Osteocyte (in vitro differentiated cells): ENCODE measurements at regions not wholly inside any gene's neighbourhood (a gene's known extent, or its start where the extent isn't known, plus 50 kb on each side); places are given as distances from the start of the nearest gene placed in this dataset.
A peak's percentile ranks its signal among the peaks of the same experiment; 100 is the strongest.

Experiments used
- DNase-seq: peaks from one replicate; pipeline ENCODE4 v3.0.0; 2021; ENCODE audit warnings: mixed read lengths; ENCODE audit not compliant: unreplicated experiment; ENCODE audit errors: extremely low spot score
- H3K27ac Mint-ChIP-seq: one replicate; pipeline ENCODE4 v1.8.0; 2021; ENCODE audit warnings: mild to moderate bottlenecking, mixed read lengths; ENCODE audit not compliant: unreplicated experiment
- H3K27me3 Mint-ChIP-seq: one replicate; pipeline ENCODE4 v1.8.0; 2021; ENCODE audit warnings: mixed read lengths; ENCODE audit not compliant: unreplicated experiment
- H3K36me3 Mint-ChIP-seq: one replicate; pipeline ENCODE4 v1.8.0; 2021; ENCODE audit warnings: mixed read lengths; ENCODE audit not compliant: unreplicated experiment
- H3K4me1 Mint-ChIP-seq: one replicate; pipeline ENCODE4 v1.8.0; 2021; ENCODE audit warnings: mixed read lengths; ENCODE audit not compliant: unreplicated experiment
- H3K4me3 Mint-ChIP-seq: one replicate; pipeline ENCODE4 v1.8.0; 2021; ENCODE audit warnings: mild to moderate bottlenecking, moderate library complexity, mixed read lengths; ENCODE audit not compliant: unreplicated experiment
- H3K9me3 Mint-ChIP-seq: one replicate; pipeline ENCODE4 v1.8.0; 2021; ENCODE audit warnings: mixed read lengths; ENCODE audit not compliant: unreplicated experiment
- TF ChIP-seq, protein P1 (sequence below): fragments of 200-600 bp; sonication (generic); IDR thresholded peaks from 2 replicates; pipeline ENCODE4 v1.5.0; 2021; ENCODE audit warnings: antibody characterized with exemption, mild to moderate bottlenecking, moderate library complexity

DNA sequence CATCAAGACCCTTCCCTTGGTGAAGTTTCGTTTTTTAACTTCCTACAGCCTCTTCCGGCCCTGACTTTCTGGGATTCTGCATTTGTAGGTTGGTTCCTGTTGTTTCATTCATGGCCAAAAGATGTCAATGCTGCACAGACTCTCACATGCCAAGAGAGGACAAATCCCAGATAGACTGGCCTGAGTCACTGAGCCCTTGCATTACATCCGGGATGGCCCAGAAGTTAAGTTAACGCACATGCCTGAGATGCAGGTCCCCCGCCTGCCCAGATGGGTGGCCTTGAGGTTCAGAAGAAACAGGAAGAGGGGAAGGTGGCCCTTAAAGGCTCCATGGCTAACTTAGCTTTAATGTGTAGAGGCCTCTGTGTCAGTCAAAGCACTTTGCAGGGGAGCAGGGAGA lies 51.6 kb upstream of the SRGAP3 start:
- H3K36me3 Mint-ChIP-seq = no peaks in the 10 kb centered on the region
- no peak for DNase-seq
- H3K4me3 Mint-ChIP-seq = no peak overlapping the region
- H3K4me1 Mint-ChIP-seq = peaks cover 4% of the 10 kb centered on the region
- peaks cover 19% of the 10 kb centered on the region for H3K27me3 Mint-ChIP-seq
- H3K27ac Mint-ChIP-seq = no peak overlapping the region
- H3K9me3 Mint-ChIP-seq = no peaks in the 10 kb centered on the region
- TF ChIP-seq, protein P1, sequence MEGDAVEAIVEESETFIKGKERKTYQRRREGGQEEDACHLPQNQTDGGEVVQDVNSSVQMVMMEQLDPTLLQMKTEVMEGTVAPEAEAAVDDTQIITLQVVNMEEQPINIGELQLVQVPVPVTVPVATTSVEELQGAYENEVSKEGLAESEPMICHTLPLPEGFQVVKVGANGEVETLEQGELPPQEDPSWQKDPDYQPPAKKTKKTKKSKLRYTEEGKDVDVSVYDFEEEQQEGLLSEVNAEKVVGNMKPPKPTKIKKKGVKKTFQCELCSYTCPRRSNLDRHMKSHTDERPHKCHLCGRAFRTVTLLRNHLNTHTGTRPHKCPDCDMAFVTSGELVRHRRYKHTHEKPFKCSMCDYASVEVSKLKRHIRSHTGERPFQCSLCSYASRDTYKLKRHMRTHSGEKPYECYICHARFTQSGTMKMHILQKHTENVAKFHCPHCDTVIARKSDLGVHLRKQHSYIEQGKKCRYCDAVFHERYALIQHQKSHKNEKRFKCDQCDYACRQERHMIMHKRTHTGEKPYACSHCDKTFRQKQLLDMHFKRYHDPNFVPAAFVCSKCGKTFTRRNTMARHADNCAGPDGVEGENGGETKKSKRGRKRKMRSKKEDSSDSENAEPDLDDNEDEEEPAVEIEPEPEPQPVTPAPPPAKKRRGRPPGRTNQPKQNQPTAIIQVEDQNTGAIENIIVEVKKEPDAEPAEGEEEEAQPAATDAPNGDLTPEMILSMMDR = no peak

DNA sequence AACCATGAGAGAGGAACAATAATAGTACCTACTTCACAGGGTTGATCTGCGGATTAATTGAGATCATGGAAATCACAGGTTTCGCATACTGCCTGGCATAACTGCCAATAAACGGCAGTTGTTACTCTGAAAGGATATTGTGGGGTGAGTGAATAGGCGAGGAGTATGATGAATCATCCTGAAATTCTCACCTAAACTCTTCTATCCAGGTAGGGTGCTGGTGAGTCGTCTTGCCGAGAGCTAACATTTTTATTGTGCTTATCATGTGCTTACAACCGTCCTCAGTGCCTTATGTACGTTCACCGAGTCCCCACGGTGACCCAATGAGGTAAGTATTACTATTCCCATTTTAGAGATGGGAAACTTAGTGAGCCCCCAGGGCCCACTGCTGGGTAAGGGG lies 52.4 kb upstream of the SRGAP3 start:
- Mint-ChIP-seq H3K4me3 (no peak overlapping the region), H3K9me3 (no peaks in the 10 kb centered on the region), H3K4me1 (peaks cover 4% of the 10 kb centered on the region), H3K27me3 (peaks cover 17% of the 10 kb centered on the region), H3K36me3 (no peaks in the 10 kb centered on the region), H3K27ac (no peak overlapping the region)
- TF ChIP-seq, protein P1 = no peak
- no peak for DNase-seq

DNA sequence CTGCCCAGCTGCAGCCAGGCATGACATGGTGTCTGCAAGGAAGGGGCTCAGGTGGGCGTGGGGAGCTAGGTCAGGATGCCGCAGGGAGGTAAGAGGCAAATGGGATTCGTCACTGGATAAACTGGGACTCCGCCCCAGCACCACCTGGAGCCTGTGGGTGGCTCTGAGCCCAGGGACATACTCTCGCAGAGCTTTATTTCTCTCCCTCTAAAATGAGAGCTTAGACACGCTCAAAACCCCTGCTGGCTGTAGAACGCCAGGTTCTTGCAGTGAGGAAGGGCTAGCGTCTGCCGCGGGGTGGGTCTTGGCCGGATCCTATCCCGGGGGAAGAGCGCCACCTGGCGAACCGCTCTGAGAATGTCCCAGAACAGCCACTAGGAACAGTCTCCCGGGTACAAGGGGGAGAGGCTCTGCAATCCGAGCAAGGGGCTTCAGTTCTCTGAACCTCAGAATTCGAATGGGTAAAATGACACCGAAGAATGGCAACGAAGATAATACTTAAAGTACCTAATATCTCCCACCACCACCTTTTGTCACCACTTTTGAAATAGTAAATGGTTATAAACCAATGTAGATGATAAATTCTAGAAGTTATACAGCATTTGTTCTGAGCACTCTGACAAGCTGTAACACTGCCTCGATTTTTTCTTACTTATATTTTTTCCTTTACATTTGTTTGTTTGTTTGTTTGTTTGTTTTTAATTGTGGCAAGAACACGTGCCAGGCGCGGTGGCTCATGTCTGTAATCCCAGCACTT lies 53.2 kb upstream of the SRGAP3 start:
- Mint-ChIP-seq H3K36me3 (no peaks in the 10 kb centered on the region), H3K27me3 (peaks cover 16% of the 10 kb centered on the region), H3K4me1 (peaks cover 4% of the 10 kb centered on the region), H3K4me3 (peak overlapping the region; percentile 38), H3K9me3 (no peaks in the 10 kb centered on the region), H3K27ac (no peak overlapping the region)
- TF ChIP-seq, protein P1 = peak; percentile 94
- DNase-seq = peak; percentile 92

DNA sequence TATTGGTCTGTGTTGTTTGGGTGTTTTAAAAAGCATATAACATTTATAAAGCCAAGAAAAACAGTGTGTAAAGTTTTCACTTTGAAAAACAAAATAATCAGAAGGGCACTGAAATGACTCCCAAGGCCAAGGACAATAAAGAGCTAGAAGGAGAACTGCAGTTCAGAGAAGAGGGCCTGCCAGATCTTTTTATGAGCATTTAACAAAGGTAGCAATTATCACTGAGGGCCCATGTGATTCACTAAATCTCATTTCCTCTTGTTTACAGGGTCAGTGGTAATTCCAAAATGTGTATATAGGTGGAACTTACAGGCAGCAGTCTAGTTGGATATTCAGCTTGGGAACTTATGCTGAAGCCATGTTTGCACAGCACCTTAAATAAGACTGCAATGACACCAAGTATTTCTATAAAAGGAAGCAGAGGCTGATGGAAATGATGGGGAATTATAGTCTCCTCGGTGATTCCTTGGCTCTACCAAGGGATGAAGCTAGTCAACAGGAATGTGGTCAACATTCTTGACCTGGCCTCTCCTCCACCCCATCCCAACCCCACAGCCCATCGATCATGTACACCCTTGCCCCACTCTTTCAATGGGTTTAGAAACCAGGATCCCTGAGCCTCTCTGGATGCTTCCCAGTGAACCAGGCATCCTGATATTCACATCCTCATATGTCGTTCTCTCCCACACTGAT lies 54.4 kb upstream of the THUMPD3 start:
- H3K4me3 Mint-ChIP-seq = no peak overlapping the region
- H3K27ac Mint-ChIP-seq = no peak overlapping the region
- H3K27me3 Mint-ChIP-seq = peaks cover 8% of the 10 kb centered on the region
- no peaks in the 10 kb centered on the region for H3K9me3 Mint-ChIP-seq
- no peaks in the 10 kb centered on the region for H3K4me1 Mint-ChIP-seq
- TF ChIP-seq, protein P1 = no peak
- no peaks in the 10 kb centered on the region for H3K36me3 Mint-ChIP-seq
- DNase-seq = no peak

DNA sequence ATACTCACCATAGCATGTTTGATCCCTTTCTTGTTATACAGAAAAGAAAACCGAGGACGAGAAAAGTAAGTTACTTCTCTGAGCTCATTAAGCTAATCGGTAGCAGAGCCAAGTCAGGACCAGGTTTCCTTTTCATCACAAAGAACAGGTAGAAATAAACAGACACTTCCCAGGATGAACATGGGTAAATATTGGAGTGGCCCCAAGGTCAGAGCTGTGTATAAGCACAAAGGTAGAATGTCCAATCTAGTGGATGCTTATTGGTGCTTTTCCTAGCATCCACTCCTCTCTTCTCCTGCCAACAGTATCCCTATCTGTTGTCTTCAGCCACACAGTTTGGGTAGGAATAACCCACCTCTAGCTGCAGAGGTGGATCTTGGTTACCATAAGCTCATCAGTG lies 52.8 kb upstream of the THUMPD3 start:
- Mint-ChIP-seq H3K36me3 (no peaks in the 10 kb centered on the region), H3K27ac (no peak overlapping the region), H3K9me3 (no peaks in the 10 kb centered on the region), H3K4me3 (no peak overlapping the region), H3K4me1 (no peaks in the 10 kb centered on the region), H3K27me3 (peaks cover 4% of the 10 kb centered on the region)
- TF ChIP-seq, protein P1 = no peak
- no peak for DNase-seq
